IMR-90 (cell line): ENCODE measurements at regions not wholly inside any gene's neighbourhood (a gene's known extent, or its start where the extent isn't known, plus 50 kb on each side); places are given as distances from the start of the nearest gene placed in this dataset.

Experiments
- ATAC-seq: fragments of 200-7000 bp; cut with Tn5 transposase; 2 replicates; pipeline ENCODE4 v1.9.1; 2020; ENCODE audit warnings: low read depth, mild to moderate bottlenecking, moderate library complexity
- BruUV-seq: library from RNA; stranded (reverse); fragments of 400-500 nt; replicated peaks from 2 replicates; lab custom pipeline; 2021; lab: Mats Ljungman, UMichigan
- CTCF ChIA-PET: fragments of 300-600 bp; formaldehyde crosslinking; extraction: SDS; loops from one replicate; lab custom pipeline; 2021; ENCODE audit warnings: antibody characterized with exemption; lab: Yijun Ruan, JAX
- POLR2A ChIA-PET: fragments of 300-600 bp; sonication (Branson Sonifier 250); formaldehyde crosslinking; loops from one replicate; lab custom pipeline; 2022; ENCODE audit warnings: antibody characterized with exemption; ENCODE audit not compliant: unreplicated experiment; lab: Charles Lee
- DNase-seq: peaks from one replicate; pipeline ENCODE4 v3.0.0; 2013
- H2AFZ ChIP-seq: replicated peaks from 2 replicates; pipeline ENCODE3; 2013; ENCODE audit warnings: low read length, mild to moderate bottlenecking; ENCODE audit not compliant: poor library complexity
- H2AK5ac ChIP-seq: 2 replicates; pipeline ENCODE4 v1.6.1; 2013; ENCODE audit warnings: low read depth, low read length, inconsistent platforms
- H2AK9ac ChIP-seq: replicated peaks from 2 replicates; pipeline ENCODE3; 2013; ENCODE audit warnings: mild to moderate bottlenecking, low read depth, low read length, moderate library complexity; ENCODE audit not compliant: poor library complexity
- H2BK120ac ChIP-seq: 2 replicates; pipeline ENCODE4 v1.6.1; 2013; ENCODE audit warnings: low read depth, low read length, inconsistent platforms
- H2BK15ac ChIP-seq: 3 replicates; pipeline ENCODE4 v1.6.1; 2013; ENCODE audit warnings: low read depth, low read length, inconsistent platforms
- H2BK20ac ChIP-seq: 2 replicates; pipeline ENCODE4 v1.6.1; 2013; ENCODE audit warnings: low read depth, mild to moderate bottlenecking, inconsistent platforms, low read length, moderate library complexity
- H2BK5ac ChIP-seq: 2 replicates; pipeline ENCODE4 v1.6.1; 2013; ENCODE audit warnings: mild to moderate bottlenecking, low read depth, low read length, inconsistent platforms; ENCODE audit not compliant: poor library complexity, severe bottlenecking
- H3K14ac ChIP-seq: replicated peaks from 2 replicates; pipeline ENCODE4 v1.6.1; 2013; ENCODE audit warnings: low read depth, low read length, inconsistent platforms
- H3K18ac ChIP-seq: 2 replicates; pipeline ENCODE4 v1.6.1; 2013; ENCODE audit warnings: low read depth, low read length, control low read depth
- H3K23ac ChIP-seq: 2 replicates; pipeline ENCODE4 v1.6.1; 2013; ENCODE audit warnings: low read depth, low read length, inconsistent platforms
- H3K27ac ChIP-seq: 2 replicates; pipeline ENCODE4 v1.5.1; 2013; ENCODE audit warnings: mild to moderate bottlenecking, control low read depth, low read length; ENCODE audit not compliant: insufficient read depth
- H3K27me3 ChIP-seq: 2 replicates; pipeline ENCODE4 v1.6.1; 2013; ENCODE audit warnings: low read length; ENCODE audit not compliant: control insufficient read depth, insufficient read depth
- H3K36me3 ChIP-seq: 2 replicates; pipeline ENCODE4 v1.6.1; 2013; ENCODE audit warnings: low read length, mixed read lengths; ENCODE audit not compliant: control insufficient read depth, insufficient read depth
- H3K4ac ChIP-seq: 2 replicates; pipeline ENCODE4 v1.6.1; 2013; ENCODE audit warnings: low read depth, low read length, inconsistent platforms
- H3K4me1 ChIP-seq: 2 replicates; pipeline ENCODE4 v1.6.1; 2013; ENCODE audit warnings: low read length, mixed read lengths; ENCODE audit not compliant: control insufficient read depth, insufficient read depth
- H3K4me2 ChIP-seq: 2 replicates; pipeline ENCODE4 v1.6.1; 2013; ENCODE audit warnings: low read depth, mild to moderate bottlenecking, control low read depth, low read length, moderate library complexity
- H3K4me3 ChIP-seq: 2 replicates; pipeline ENCODE4 v1.5.1; 2013; ENCODE audit warnings: low read depth, mild to moderate bottlenecking, control low read depth, low read length, moderate library complexity; ENCODE audit not compliant: insufficient read depth
- H3K56ac ChIP-seq: 2 replicates; pipeline ENCODE4 v1.6.1; 2013; ENCODE audit warnings: low read length, inconsistent platforms; ENCODE audit not compliant: insufficient read depth; ENCODE audit errors: extremely low read depth
- H3K79me1 ChIP-seq, 2 experiments: 2 replicates each; pipeline ENCODE4 v1.6.1; 2013; ENCODE audit warnings: low read length in 2 of 2, inconsistent platforms in 1 of 2, low read depth in 1 of 2
- H3K9ac ChIP-seq: 2 replicates; pipeline ENCODE4 v1.6.1; 2013; ENCODE audit warnings: low read depth, low read length, control low read depth
- H3K9me1 ChIP-seq: 2 replicates; pipeline ENCODE4 v1.6.1; 2013; ENCODE audit warnings: low read length, inconsistent platforms; ENCODE audit not compliant: insufficient read depth
- H3K9me3 ChIP-seq: 2 replicates; pipeline ENCODE4 v1.6.1; 2013; ENCODE audit warnings: low read length; ENCODE audit not compliant: control insufficient read depth, insufficient read depth
- H4K20me1 ChIP-seq: 2 replicates; pipeline ENCODE4 v1.6.1; 2013; ENCODE audit warnings: low read length, inconsistent platforms; ENCODE audit not compliant: insufficient read depth
- H4K5ac ChIP-seq: 2 replicates; pipeline ENCODE4 v1.6.1; 2013; ENCODE audit warnings: mild to moderate bottlenecking, low read depth, low read length, control low read depth
- H4K8ac ChIP-seq, 2 experiments: 2 replicates each; pipeline ENCODE4 v1.6.1; 2013; ENCODE audit warnings: low read depth in 2 of 2, low read length in 2 of 2, control low read depth in 1 of 2, inconsistent platforms in 1 of 2
- H4K91ac ChIP-seq: 2 replicates; pipeline ENCODE4 v1.6.1; 2013; ENCODE audit warnings: low read depth, low read length, inconsistent platforms; ENCODE audit not compliant: insufficient read depth
- BHLHE40 ChIP-seq: fragments of 150-350 bp; IDR thresholded peaks from 2 replicates; pipeline ENCODE4 v1.6.1; 2016; ENCODE audit warnings: mild to moderate bottlenecking, low read depth, low read length
- CEBPB ChIP-seq: IDR thresholded peaks from 2 replicates; pipeline ENCODE4 v1.6.1; 2012; ENCODE audit warnings: low read depth, low read length, improper control_type of control experiment
- CHD1 ChIP-seq: IDR thresholded peaks from 2 replicates; pipeline ENCODE4 v1.6.1; 2012; ENCODE audit warnings: low read depth, low read length, improper control_type of control experiment
- CTCF ChIP-seq: conservative IDR thresholded peaks from 2 replicates; pipeline ENCODE4 v1.5.1; 2012; ENCODE audit warnings: mild to moderate bottlenecking, low read depth, low read length, improper control_type of control experiment
- ELK1 ChIP-seq: fragments of 150-350 bp; IDR thresholded peaks from 2 replicates; pipeline ENCODE4 v1.6.1; 2016; ENCODE audit warnings: low read depth, mild to moderate bottlenecking, low read length, moderate library complexity, borderline replicate concordance
- FOS ChIP-seq: fragments of 150-350 bp; IDR thresholded peaks from 2 replicates; pipeline ENCODE4 v1.6.1; 2016; ENCODE audit warnings: low read depth, low read length
- MAFK ChIP-seq: IDR thresholded peaks from 2 replicates; pipeline ENCODE4 v1.6.1; 2012; ENCODE audit warnings: low read depth, low read length, improper control_type of control experiment
- MAZ ChIP-seq: IDR thresholded peaks from 2 replicates; pipeline ENCODE4 v1.6.1; 2012; ENCODE audit warnings: low read depth, mild to moderate bottlenecking, low read length, improper control_type of control experiment, moderate library complexity, borderline replicate concordance
- MXI1 ChIP-seq: IDR thresholded peaks from 2 replicates; pipeline ENCODE4 v1.6.1; 2012; ENCODE audit warnings: low read depth, mild to moderate bottlenecking, low read length, moderate library complexity, borderline replicate concordance
- NFE2L2 ChIP-seq: fragments of 150-350 bp; IDR thresholded peaks from 2 replicates; pipeline ENCODE4 v1.6.1; 2016; ENCODE audit warnings: low read depth, mild to moderate bottlenecking, low read length
- POLR2A ChIP-seq: IDR thresholded peaks from 2 replicates; pipeline ENCODE4 v1.6.1; 2012; ENCODE audit warnings: mild to moderate bottlenecking, low read depth, low read length
- RAD21 ChIP-seq: IDR thresholded peaks from 2 replicates; pipeline ENCODE4 v1.6.1; 2012; ENCODE audit warnings: low read length, improper control_type of control experiment
- RCOR1 ChIP-seq: IDR thresholded peaks from 2 replicates; pipeline ENCODE4 v1.6.1; 2012; ENCODE audit warnings: mild to moderate bottlenecking, low read length, improper control_type of control experiment; ENCODE audit not compliant: insufficient replicate concordance
- RFX5 ChIP-seq: IDR thresholded peaks from 2 replicates; pipeline ENCODE4 v1.8.0; 2012; ENCODE audit warnings: low read depth, mild to moderate bottlenecking, low read length, moderate library complexity
- SMC3 ChIP-seq: fragments of 150-350 bp; IDR thresholded peaks from 2 replicates; pipeline ENCODE4 v1.6.1; 2016; ENCODE audit warnings: low read depth, mild to moderate bottlenecking, antibody characterized with exemption, low read length, moderate library complexity
- USF2 ChIP-seq: fragments of 150-350 bp; IDR thresholded peaks from 2 replicates; pipeline ENCODE4 v1.6.1; 2017; ENCODE audit warnings: mild to moderate bottlenecking, antibody characterized with exemption, low read length, low read depth
- dilution Hi-C: fragments of 300-500 bp; cut with HindIII; formaldehyde crosslinking; loops from one replicate; pipeline ENCODE4 v1.14.3; 2018; ENCODE audit warnings: low sequenced_read_pairs; ENCODE audit not compliant: unreplicated experiment
- in situ Hi-C: fragments of 300-500 bp; cut with MboI; formaldehyde crosslinking; loops from 3 replicates; pipeline ENCODE4 v1.14.3; 2019; ENCODE audit warnings: low sequenced_read_pairs, inconsistent platforms, mixed read lengths
- intact Hi-C: fragments of 100-400 bp; cut with micrococcal nuclease; formaldehyde crosslinking; loops from 2 replicates; pipeline ENCODE4 v1.10.0; 2022

GRCh38 chr15:37524601-37525000 is 409.8 kb upstream of the TMCO5A start:
- intact Hi-C loops: no loop called here
- TF ChIP-seq RFX5: no peak
- TF ChIP-seq MAFK: no peak
- TF ChIP-seq MXI1: no peak
- TF ChIP-seq CEBPB: no peak
- no peak for TF ChIP-seq USF2
- no peak for TF ChIP-seq RCOR1
- TF ChIP-seq BHLHE40: no peak
- TF ChIP-seq SMC3: no peak
- no peak for TF ChIP-seq RAD21
- TF ChIP-seq NFE2L2: no peak
- TF ChIP-seq POLR2A: no peak
- TF ChIP-seq ELK1: no peak
- no peak for TF ChIP-seq CHD1
- TF ChIP-seq FOS: no peak
- TF ChIP-seq CTCF: no peak
- TF ChIP-seq MAZ: no peak
- Histone ChIP-seq H3K9me3 (no peaks in the 10 kb centered on the region), H3K4me1 (no peaks in the 10 kb centered on the region), H2BK5ac (no peak overlapping the region), H3K4ac (no peak overlapping the region), H3K14ac (no peak overlapping the region), H4K8ac (no peak overlapping the region), H2BK15ac (no peak overlapping the region), H4K5ac (no peak overlapping the region), H2BK20ac (no peak overlapping the region), H3K56ac (no peak overlapping the region), H2AK9ac (no peak overlapping the region), H3K23ac (no peak overlapping the region), H3K9me1 (no peaks in the 10 kb centered on the region), H3K27ac (no peak overlapping the region), H3K18ac (no peak overlapping the region), H3K27me3 (no peaks in the 10 kb centered on the region), H3K4me2 (no peak overlapping the region), H3K4me3 (no peak overlapping the region), H2AFZ (no peak overlapping the region), H2AK5ac (no peak overlapping the region), H3K9ac (no peak overlapping the region), H2BK120ac (no peak overlapping the region), H4K20me1 (no peaks in the 10 kb centered on the region), H3K36me3 (no peaks in the 10 kb centered on the region), H4K91ac (no peak overlapping the region), H3K79me1 (no peaks in the 10 kb centered on the region)
- ATAC-seq: no peak
- ChIA-PET POLR2A (no interaction called here), CTCF (no interaction called here)
- in situ Hi-C loops: no loop called here
- dilution Hi-C loops: no loop called here
- DNase-seq: no peak
- BruUV-seq: no TSS peak
